Ovary (tissue), 3 donors: ENCODE measurements at regions not wholly inside any gene's neighbourhood (a gene's known extent, or its start where the extent isn't known, plus 50 kb on each side); places are given as distances from the start of the nearest gene placed in this dataset.

ENCODE experiments used
- CTCF ChIP-seq, 3 donors: fragments of 450-650 bp in 2 of 3; fragments of 200-600 bp in 1 of 3; IDR thresholded peaks; one replicate each; pipeline versions ENCODE4 v1.5.1 to v1.8.0; 2016 to 2022; ENCODE audit warnings: antibody characterized with exemption in 3 of 3, mild to moderate bottlenecking in 1 of 3
- POLR2A ChIP-seq: fragments of 450-650 bp; IDR thresholded peaks from one replicate; pipeline ENCODE4 v1.6.1; 2017; ENCODE audit warnings: antibody characterized with exemption, mild to moderate bottlenecking, moderate library complexity
- donor health status: DM: no; HTN: no; CAD: no.

- TF ChIP-seq CTCF (IDR thresholded peaks at IDR 0.05), result no peak
- no peak for TF ChIP-seq POLR2A
These were observed 82.4 kb upstream of the KLF3 start for GRCh38 chr4:38581426-38582106.
